Nephron progenitor cell (in vitro differentiated cells): ENCODE measurements at regions not wholly inside any gene's neighbourhood (a gene's known extent, or its start where the extent isn't known, plus 50 kb on each side); places are given as distances from the start of the nearest gene placed in this dataset.

Source experiments
- DNase-seq: peaks from one replicate; pipeline ENCODE4 v3.0.0; 2021
- H3K27ac Mint-ChIP-seq: 2 replicates; pipeline ENCODE4 v1.8.0; 2021; ENCODE audit warnings: mild to moderate bottlenecking, moderate library complexity, mixed read lengths
- H3K27me3 Mint-ChIP-seq: 2 replicates; pipeline ENCODE4 v1.8.0; 2021; ENCODE audit warnings: mild to moderate bottlenecking, low read depth, mixed read lengths; ENCODE audit not compliant: poor library complexity
- H3K36me3 Mint-ChIP-seq: 2 replicates; pipeline ENCODE4 v1.8.0; 2021; ENCODE audit warnings: low read depth, mixed read lengths
- H3K4me1 Mint-ChIP-seq: 2 replicates; pipeline ENCODE4 v1.8.0; 2021; ENCODE audit warnings: mixed read lengths
- H3K4me3 Mint-ChIP-seq: 2 replicates; pipeline ENCODE4 v1.8.0; 2021; ENCODE audit warnings: mild to moderate bottlenecking, moderate library complexity, mixed read lengths
- H3K9me3 Mint-ChIP-seq: 2 replicates; pipeline ENCODE4 v1.8.0; 2021; ENCODE audit warnings: mild to moderate bottlenecking, moderate library complexity, mixed read lengths
- TF ChIP-seq, protein P1 (sequence below): fragments of 200-600 bp; sonication (generic); IDR thresholded peaks from 2 replicates; pipeline ENCODE4 v1.5.0; 2021; ENCODE audit warnings: antibody characterized with exemption

DNA sequence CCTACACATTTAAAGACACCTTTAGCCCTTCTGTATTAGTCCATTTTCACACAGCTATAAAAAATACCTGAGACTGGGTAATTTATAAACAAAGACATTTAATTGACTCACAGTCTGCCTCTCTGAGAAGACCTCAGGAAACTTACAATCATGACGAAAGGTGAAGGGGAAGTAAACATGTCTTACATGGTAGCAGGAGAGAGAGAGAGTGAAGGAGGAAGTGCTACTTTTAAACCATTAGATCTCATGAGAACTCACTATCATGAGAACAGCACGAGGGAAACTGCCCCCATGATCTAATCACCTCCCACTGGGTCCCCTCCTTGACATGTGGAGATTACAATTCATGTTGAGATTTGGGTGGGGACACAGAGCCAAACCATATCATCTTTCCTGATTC lies 946.6 kb downstream of the SLC4A3 start:
- no peaks in the 10 kb centered on the region for H3K27me3 Mint-ChIP-seq
- H3K4me3 Mint-ChIP-seq = no peak overlapping the region
- no peak for DNase-seq
- H3K9me3 Mint-ChIP-seq = no peaks in the 10 kb centered on the region
- H3K4me1 Mint-ChIP-seq = no peaks in the 10 kb centered on the region
- H3K36me3 Mint-ChIP-seq = no peaks in the 10 kb centered on the region
- TF ChIP-seq, protein P1, sequence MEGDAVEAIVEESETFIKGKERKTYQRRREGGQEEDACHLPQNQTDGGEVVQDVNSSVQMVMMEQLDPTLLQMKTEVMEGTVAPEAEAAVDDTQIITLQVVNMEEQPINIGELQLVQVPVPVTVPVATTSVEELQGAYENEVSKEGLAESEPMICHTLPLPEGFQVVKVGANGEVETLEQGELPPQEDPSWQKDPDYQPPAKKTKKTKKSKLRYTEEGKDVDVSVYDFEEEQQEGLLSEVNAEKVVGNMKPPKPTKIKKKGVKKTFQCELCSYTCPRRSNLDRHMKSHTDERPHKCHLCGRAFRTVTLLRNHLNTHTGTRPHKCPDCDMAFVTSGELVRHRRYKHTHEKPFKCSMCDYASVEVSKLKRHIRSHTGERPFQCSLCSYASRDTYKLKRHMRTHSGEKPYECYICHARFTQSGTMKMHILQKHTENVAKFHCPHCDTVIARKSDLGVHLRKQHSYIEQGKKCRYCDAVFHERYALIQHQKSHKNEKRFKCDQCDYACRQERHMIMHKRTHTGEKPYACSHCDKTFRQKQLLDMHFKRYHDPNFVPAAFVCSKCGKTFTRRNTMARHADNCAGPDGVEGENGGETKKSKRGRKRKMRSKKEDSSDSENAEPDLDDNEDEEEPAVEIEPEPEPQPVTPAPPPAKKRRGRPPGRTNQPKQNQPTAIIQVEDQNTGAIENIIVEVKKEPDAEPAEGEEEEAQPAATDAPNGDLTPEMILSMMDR = no peak
- H3K27ac Mint-ChIP-seq = no peak overlapping the region

DNA sequence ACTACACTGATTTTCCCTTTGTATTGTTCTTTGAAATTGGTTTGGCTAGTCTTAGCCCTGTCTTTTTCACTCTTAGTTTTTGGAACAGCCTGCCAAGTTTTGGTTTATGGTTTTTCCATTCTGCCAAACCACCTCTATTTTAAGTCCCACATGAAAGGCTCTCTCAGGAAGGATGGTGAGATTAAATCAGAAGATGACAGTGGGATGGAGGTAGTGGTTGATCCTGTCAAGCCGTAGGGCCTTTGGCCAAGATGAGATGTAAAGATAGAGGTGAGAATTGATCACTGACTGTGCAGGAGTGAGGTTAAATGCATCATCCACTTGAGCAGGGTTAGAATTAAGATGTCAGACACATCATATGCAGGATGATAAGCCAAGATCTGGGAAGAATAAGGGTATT lies 948.5 kb downstream of the SLC4A3 start:
- H3K27ac Mint-ChIP-seq = no peak overlapping the region
- no peaks in the 10 kb centered on the region for H3K36me3 Mint-ChIP-seq
- no peaks in the 10 kb centered on the region for H3K27me3 Mint-ChIP-seq
- DNase-seq = no peak
- TF ChIP-seq, protein P1 = no peak
- no peaks in the 10 kb centered on the region for H3K9me3 Mint-ChIP-seq
- no peak overlapping the region for H3K4me3 Mint-ChIP-seq
- no peaks in the 10 kb centered on the region for H3K4me1 Mint-ChIP-seq

- H3K9me3 Mint-ChIP-seq = no peaks in the 10 kb centered on the region
- DNase-seq = no peak
- no peaks in the 10 kb centered on the region for H3K36me3 Mint-ChIP-seq
- H3K27me3 Mint-ChIP-seq = no peaks in the 10 kb centered on the region
- H3K27ac Mint-ChIP-seq = no peak overlapping the region
- H3K4me3 Mint-ChIP-seq = no peak overlapping the region
- no peaks in the 10 kb centered on the region for H3K4me1 Mint-ChIP-seq
- TF ChIP-seq, protein P1 = no peak
These were observed 952.0 kb downstream of the SLC4A3 start for GRCh38 chr2:220579452-220579851.

DNA sequence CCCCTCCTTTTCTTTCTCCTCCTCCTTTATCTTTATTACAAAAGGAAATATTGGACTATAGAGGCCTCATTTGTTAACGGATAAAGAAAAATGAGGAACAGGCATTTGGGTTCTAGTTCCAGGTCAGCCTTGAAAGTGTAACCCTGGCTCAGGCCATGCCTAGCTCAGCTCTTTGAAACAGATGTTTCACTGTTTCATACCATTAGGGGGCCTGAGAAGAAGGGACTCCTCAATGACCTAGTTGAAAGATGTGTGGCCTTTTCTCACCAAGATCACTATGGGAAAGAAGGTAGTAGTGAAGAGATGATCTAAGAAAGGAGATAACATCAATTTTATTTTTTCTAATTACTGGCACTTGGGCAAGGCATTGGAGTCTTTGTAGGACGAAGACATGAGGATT lies 952.7 kb downstream of the SLC4A3 start:
- Mint-ChIP-seq H3K9me3 (no peaks in the 10 kb centered on the region), H3K27me3 (no peaks in the 10 kb centered on the region), H3K4me1 (no peaks in the 10 kb centered on the region), H3K4me3 (no peak overlapping the region), H3K36me3 (no peaks in the 10 kb centered on the region), H3K27ac (no peak overlapping the region)
- no peak for DNase-seq
- TF ChIP-seq, protein P1 = no peak

DNA sequence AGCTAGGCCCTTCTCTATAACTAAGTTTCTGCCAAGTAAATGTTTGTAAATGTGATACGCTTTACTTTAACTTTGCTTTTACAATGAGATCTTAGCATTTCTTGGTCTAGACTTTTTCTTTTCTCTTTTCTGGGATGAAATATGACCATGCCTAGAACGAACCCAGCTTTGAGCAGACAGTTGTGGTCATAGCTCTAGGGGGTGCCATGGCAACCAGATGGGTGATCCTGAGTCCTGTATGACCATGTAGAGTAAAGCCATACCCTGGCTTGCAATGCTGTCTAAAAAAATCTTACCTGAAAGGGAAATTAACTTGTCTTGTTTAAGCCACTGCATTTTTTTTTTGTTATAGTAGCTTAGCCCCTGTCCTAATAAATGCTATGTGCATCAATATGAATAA lies 956.3 kb downstream of the SLC4A3 start:
- no peak overlapping the region for H3K4me3 Mint-ChIP-seq
- no peaks in the 10 kb centered on the region for H3K9me3 Mint-ChIP-seq
- H3K4me1 Mint-ChIP-seq = peaks cover 20% of the 10 kb centered on the region
- no peaks in the 10 kb centered on the region for H3K36me3 Mint-ChIP-seq
- TF ChIP-seq, protein P1 = no peak
- peak; percentile 7 for DNase-seq
- H3K27me3 Mint-ChIP-seq = no peaks in the 10 kb centered on the region
- no peak overlapping the region for H3K27ac Mint-ChIP-seq

GRCh38 chr2:220585241-220585640 lies 957.8 kb downstream of the SLC4A3 start:
- TF ChIP-seq, protein P1 = no peak
- peaks cover 20% of the 10 kb centered on the region for H3K4me1 Mint-ChIP-seq
- no peak for DNase-seq
- no peak overlapping the region for H3K27ac Mint-ChIP-seq
- no peaks in the 10 kb centered on the region for H3K27me3 Mint-ChIP-seq
- H3K9me3 Mint-ChIP-seq = no peaks in the 10 kb centered on the region
- no peaks in the 10 kb centered on the region for H3K36me3 Mint-ChIP-seq
- H3K4me3 Mint-ChIP-seq = no peak overlapping the region
